ENCODE measurements at regions not wholly inside any gene's neighbourhood (a gene's known extent, or its start where the extent isn't known, plus 50 kb on each side); places are given as distances from the start of the nearest gene placed in this dataset.
"Not testable (repeated sequence)": the region's sequence is repeated elsewhere in the genome, so short reads cannot be mapped to it uniquely, and the experiment has no call there.

- no peak for DNase-seq
Observed at GRCh38 chr2:163949693-163950092, 213.9 kb upstream of the FIGN start.

- no peak for DNase-seq
Observed at GRCh38 chr2:163944347-163944737, 208.5 kb upstream of the FIGN start.

- no peak for DNase-seq
Observed at GRCh38 chr2:163943403-163944346, 207.9 kb upstream of the FIGN start.

GRCh38 chr2:163934131-163934530, 198.3 kb upstream of the FIGN start:
- DNase-seq, result no peak

- DNase-seq, result no peak
Observed at GRCh38 chr2:163919717-163920116, 183.9 kb upstream of the FIGN start.

GRCh38 chr2:163914486-163914885, 178.7 kb upstream of the FIGN start:
- not testable (repeated sequence) for DNase-seq

GRCh38 chr2:163913532-163913944, 177.7 kb upstream of the FIGN start:
- not testable (repeated sequence) for DNase-seq

GRCh38 chr2:163909411-163910080, 173.7 kb upstream of the FIGN start:
- no peak for DNase-seq

GRCh38 chr2:163906410-163906809, 170.6 kb upstream of the FIGN start:
- no peak for DNase-seq

GRCh38 chr2:163897799-163898198, 162.0 kb upstream of the FIGN start:
- no peak for DNase-seq

- DNase-seq, result not testable (repeated sequence)
Observed at GRCh38 chr2:163893444-163893843, 157.6 kb upstream of the FIGN start.

- no peak for DNase-seq
Observed at GRCh38 chr2:163888591-163888990, 152.8 kb upstream of the FIGN start.

GRCh38 chr2:163887182-163887581, 151.4 kb upstream of the FIGN start:
- DNase-seq, result no peak

- DNase-seq, result no peak
Observed at GRCh38 chr2:163884416-163884815, 148.6 kb upstream of the FIGN start.

- DNase-seq, result no peak
Observed at GRCh38 chr2:163878718-163879117, 142.9 kb upstream of the FIGN start.

GRCh38 chr2:163877316-163877715, 141.5 kb upstream of the FIGN start:
- no peak for DNase-seq

GRCh38 chr2:163863073-163863472, 127.3 kb upstream of the FIGN start:
- DNase-seq, result no peak

- DNase-seq, result no peak
Observed at GRCh38 chr2:163859951-163860350, 124.1 kb upstream of the FIGN start.

GRCh38 chr2:163856941-163857340, 121.1 kb upstream of the FIGN start:
- DNase-seq, result no peak

- no peak for DNase-seq
Observed at GRCh38 chr2:163852616-163853015, 116.8 kb upstream of the FIGN start.

GRCh38 chr2:163849756-163850435, 114.1 kb upstream of the FIGN start:
- no peak for DNase-seq

- no peak for DNase-seq
Observed at GRCh38 chr2:163838890-163839289, 103.1 kb upstream of the FIGN start.

GRCh38 chr2:163836167-163836566, 100.4 kb upstream of the FIGN start:
- no peak for DNase-seq

All from muscle of arm (tissue), 1 donor.